Stimulated activated CD4-positive, alpha-beta T cell treated with anti-CD3 and anti-CD28 coated beads, Interleukin-1b, Interleukin-23, amount 100 ng/mL, for 1 hour (primary cell): ENCODE measurements at regions not wholly inside any gene's neighbourhood (a gene's known extent, or its start where the extent isn't known, plus 50 kb on each side); places are given as distances from the start of the nearest gene placed in this dataset.

Experiments
- DNase-seq, 2 donors: peaks; one replicate each; pipeline ENCODE4 v3.0.0-alpha.2; 2020; ENCODE audit warnings: low read depth in 2 of 2

DNA sequence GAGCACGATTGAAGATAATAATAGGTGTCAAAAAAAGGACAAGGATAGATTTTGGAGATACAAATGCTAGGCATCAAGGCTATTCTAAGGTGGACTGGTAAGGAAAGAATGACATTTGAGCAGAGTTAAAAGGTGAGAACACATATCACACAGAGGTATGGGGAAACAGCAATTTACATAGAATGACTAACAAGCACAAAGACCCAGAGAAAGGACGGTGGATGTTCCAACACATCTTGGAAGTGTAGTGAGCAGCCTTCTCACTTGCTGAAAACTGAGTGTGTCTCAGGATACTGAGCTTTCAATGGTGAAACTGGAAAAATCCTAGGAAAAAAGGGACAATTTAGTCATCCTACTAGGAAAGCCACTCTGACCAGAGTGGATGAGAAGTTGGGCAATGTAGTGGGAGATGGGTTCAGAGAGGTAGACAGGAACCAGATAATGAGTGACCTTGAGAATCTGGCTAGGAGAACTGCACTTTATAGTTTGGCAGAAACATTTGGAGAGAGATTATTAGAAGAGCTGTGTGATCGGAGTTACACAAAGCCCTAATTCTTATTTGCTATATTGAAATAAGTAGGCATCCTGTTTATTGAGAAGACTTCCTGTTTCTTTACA is 706.0 kb downstream of the KCNA4 start:
- DNase-seq: no peak

DNA sequence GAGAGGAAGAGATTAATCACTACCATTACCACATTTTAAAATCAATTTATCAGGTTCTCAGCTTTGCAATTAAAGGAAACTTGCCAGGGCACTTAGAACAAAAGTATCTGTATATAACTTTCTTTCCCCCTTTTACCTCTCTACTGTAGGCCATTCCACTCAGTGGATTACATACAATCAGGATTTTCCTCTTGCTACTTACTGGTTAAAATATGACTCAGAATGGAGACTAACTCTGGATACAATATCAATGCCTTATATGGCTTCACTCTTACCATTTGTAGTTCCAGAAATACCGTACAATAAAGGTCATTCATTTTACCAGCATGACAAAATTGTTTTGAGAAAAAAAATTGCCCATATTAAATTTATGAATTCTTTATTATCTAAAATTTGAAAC is 706.8 kb downstream of the KCNA4 start:
- no peak for DNase-seq

DNA sequence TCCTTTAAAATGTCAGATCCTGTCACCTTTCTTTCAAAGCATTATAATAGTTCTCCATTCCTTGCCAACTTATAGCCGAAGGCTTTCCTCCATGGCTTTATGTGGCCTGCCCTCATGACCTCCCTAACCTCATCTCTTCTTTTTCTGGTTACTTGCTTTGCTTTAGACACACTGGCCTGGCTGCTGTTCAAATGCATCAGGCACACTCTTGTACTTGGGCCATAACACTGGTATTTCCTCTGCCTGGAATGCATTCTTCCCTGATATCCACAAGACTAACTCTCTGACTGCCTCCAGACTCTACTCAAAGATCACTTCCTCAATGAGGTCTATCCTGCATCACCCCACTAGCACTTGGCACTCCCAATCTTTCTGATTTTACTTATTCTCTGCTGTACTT is 710.3 kb downstream of the KCNA4 start:
- no peak for DNase-seq

DNA sequence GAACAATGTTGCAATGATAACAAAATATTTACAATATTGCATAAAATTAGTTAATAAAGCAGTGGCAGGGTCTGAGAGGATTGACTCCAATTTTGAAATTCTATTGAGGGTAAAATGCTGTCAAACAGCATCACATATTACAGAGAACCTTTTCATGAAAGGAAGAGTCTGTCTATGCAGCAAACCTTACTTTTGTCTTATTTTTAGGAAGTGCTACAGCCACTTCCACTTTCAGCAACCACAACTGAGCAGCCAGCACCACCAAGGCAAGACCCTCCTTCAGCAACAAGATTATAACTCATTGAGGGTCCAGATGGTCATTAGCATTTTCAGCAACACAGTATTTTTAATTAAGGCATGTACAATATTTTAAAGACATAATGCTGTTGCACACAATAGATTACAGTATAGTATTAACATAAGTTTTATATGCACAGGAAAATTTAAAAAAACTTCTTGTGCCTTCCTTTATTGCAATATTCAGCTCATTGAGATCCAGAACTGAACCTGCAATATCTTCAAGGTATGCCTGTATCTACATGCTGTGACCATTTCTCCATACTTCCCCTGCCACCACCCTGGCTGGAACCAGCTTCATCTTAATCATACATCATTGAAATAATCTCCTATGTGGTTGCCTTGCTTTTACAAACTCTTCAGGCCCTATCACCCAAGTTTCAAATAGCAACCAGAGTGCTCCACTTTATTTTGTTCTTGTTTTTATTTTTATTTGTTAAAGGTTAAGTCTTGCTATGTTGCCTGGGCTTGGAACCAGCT is 711.2 kb downstream of the KCNA4 start:
- no peak for DNase-seq

DNA sequence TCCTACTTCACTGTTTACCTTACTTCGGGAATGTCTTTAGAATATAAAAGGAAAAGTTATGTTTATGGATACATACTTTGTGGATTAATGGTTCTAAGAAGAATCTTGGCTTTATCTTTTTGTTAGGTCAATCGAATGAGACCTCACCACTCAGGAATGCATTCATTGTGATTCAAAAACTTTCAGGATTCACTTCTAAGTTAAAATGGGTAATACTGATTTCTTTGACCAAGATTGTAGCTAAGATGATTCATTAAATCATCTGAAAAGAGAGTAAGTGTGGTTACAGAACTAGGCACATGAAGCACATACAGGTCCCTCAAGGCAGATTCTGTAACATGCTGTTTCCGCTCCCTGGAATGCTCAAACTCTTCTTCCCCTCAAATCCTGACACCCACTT is 716.4 kb downstream of the KCNA4 start:
- DNase-seq: no peak

DNA sequence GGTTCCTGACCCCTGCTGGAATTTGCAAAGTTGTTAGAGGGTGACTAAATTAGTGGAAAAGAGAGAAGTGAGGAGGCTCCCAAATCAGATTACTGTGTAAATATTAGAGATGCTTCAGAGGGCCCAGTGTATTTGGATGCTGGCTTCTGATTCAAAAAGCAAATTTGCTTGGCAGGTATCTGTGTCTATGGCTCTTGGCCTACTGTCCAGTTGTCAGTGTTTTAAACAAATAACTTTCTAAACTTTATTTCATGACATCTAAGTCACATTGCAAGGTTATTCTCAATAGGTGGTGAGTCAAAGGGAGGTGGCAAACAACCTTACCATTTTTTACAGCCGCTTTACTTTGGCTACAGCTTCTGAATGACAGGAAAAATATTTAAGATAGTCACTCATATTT is 720.1 kb downstream of the KCNA4 start:
- no peak for DNase-seq

DNA sequence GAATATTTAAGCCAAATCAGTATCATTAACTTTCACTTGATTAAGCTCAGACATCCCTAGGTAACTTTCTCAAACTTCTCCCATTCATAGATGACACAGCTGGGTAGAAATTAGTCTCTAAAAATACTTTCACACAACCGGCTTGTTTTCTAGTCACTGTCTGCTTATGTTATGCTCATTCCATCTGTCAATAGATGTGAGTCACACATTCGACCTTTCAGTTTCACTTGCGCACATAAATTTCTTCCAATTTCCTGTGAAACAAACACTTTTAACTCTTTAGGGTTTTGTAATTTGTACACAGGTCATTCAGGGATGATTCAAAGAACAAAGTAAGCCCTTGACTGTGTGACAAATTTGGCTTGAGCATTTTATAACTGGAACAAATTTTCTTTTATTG is 723.0 kb downstream of the KCNA4 start:
- no peak for DNase-seq

DNA sequence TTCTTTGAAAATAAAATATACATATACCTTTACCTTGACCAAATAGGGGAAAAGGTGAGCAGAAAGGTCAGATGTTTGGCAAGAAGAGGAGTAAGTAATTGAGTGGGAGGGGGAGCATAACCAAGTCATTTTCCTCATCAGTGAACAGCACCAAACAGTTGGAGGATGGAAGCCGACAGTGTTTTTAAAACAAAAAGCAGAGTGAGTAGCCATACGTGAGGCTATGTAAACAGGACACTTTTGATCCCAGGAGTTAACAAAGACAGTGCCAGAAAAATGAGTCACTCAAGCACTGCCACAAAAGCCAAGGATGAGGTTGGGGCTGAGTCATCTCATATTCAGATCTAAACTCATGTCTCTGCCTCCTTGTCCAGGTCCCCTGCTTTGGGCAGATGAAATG is 734.7 kb downstream of the KCNA4 start:
- no peak for DNase-seq

DNA sequence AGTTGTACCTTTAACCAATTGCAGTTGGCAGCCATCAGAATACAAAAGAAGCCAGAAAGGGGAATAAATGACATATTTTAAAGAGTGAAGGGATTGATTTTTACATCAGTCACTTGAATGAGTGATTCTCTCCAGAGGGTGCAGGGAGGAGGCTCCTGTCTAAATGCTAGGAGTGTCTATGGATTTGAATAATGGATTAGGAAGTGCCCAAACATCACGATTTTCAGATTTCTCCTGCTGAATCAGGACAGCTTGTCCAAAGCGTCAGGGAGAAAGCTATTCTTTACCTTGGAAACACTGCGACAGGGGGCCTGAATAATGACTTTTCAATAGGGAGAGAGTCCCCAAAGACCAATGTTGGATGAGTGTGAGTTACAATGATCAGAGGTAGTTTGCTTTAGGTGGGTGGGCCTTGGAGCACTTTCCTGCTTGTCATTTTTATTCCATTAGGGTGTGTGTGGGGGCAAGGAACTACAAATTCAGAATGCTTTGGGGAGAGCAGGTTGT is 735.5 kb downstream of the KCNA4 start:
- DNase-seq: no peak

DNA sequence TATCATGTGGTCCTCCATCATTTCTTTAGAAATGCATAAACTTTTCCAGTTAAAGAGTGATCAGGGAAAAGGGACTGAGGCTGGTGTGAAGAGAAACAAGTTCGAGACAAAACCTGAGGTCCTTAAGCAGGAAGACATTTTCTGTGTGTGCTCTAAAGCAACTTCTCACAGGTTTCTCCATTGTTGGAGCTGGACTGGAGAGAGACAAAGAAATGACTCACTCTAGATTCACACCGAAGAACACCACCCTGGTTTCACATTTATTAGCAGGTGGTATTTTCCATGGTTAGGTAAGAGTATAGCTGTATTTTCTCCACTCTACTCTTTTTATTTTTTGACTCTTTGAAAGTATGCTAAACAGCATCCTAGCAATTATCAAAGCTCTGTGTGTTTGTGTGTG is 736.4 kb downstream of the KCNA4 start:
- no peak for DNase-seq

DNA sequence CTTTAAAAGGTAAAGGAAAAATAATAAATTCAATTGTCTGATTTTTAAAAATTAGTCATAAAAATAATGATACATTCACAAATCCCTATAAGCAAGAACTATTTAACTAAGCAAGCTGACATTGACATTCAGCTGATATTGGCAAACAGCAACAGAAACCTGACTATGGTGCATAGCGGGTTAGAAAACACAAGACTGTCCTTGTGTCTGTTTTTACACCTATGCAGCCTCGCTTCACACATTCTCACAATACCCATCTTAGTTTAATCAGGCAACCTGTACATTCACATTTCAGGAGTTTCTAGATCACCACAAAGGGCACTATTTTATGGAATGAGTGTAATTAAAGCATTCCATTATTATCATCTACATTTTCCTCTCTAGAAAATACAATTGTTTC is 737.1 kb downstream of the KCNA4 start:
- no peak for DNase-seq

DNA sequence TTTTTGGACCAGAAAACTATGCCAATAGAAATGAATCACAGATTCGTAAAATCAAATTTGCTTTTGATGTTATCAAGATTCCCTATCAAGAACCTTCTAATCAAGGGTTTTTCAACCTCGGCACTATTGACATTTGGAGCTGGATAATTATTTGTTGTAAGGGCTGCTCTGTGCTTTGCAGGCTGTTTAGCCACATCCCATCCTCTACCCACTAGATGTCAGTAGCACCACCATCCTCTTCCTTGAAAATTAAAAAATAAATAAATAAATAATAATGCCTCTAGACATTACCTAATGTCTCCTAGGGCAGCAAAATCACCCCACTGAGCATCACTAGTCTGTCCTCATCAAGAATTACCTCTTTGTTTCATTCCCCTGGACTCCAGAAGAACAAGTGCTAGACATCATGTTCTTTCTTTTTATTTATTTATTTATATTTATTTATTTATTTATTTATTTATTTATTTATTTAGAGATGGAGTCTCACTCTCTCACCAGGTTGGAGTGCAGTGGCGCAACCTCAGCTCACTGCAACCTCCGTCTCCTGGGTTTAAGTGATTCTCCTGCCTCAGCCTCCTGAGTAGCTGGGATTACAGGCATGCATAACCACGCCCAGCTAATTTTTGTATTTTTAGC is 744.7 kb downstream of the KCNA4 start:
- DNase-seq: no peak

DNA sequence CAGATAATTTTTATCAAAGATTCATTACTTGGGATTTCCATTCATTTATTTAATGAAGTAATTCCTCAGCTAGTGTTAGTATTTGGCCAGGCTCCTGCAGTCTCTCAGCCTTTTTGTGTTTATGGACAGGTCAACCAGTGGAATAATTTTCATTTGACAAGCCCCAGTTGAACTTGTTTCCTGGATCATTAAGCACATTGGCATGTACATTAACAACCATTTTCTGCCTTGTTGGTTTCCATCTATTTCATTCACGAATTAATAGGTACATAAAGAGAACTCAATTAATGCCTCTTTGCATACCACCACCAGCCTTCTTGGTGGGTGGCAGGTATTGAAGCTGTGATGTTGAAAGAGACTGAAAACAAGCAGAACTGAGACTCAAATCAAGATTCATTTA is 745.2 kb downstream of the KCNA4 start:
- no peak for DNase-seq

DNA sequence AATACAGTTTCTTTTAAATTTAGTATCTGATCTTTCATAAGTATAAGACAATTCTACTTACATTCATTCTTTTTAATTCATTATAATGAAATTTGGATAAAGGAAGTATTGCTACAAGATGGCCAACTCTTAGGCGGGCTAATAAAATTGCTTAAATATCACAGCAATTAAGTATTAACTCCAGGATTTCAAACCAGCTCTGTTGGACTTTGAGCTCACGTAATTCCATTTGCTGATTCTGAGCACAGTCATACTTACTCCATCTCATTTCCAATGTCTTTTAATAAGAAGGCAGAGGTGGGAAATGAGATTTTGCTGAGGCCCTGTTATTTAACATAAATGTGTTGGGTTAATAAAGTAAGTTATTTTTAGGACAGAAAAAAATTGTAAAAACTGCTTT is 748.1 kb downstream of the KCNA4 start:
- no peak for DNase-seq

DNA sequence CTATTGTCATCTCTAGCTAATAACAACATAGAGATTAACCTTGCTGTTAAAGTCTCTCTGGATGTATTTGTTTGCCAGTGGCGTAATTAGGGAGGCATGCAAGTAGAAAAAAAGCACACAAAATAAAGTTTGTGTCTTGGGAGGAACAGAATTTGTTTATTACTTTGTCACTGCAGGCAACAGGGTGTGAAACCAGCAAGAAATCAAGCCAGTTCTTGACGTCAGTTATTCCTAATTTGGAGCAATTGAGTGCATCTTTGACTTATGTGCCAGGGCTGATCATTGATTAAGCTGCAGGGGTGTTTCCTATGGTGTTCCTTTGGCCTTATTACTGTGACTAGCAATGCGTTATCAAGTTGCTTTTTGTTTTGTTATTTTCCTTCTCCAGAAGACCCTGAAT is 751.0 kb downstream of the KCNA4 start:
- DNase-seq: no peak

DNA sequence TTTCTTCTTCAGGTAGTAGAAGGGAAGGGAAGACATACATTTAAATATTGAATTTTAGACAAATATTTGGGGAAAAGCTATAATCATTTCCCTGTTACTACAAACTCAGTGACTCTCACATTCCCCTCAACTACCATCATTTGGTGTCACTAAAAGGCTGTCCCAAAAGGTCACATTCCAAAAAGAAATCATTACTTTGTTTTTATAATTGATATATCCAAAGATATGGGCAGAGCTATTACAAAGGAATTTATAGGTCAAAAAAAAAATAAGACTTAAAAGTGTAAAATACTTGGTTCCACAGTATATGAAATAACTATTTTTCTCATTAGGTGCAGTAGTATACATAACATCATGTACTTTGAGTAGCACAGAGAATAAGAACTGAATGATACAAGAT is 751.4 kb downstream of the KCNA4 start:
- no peak for DNase-seq

DNA sequence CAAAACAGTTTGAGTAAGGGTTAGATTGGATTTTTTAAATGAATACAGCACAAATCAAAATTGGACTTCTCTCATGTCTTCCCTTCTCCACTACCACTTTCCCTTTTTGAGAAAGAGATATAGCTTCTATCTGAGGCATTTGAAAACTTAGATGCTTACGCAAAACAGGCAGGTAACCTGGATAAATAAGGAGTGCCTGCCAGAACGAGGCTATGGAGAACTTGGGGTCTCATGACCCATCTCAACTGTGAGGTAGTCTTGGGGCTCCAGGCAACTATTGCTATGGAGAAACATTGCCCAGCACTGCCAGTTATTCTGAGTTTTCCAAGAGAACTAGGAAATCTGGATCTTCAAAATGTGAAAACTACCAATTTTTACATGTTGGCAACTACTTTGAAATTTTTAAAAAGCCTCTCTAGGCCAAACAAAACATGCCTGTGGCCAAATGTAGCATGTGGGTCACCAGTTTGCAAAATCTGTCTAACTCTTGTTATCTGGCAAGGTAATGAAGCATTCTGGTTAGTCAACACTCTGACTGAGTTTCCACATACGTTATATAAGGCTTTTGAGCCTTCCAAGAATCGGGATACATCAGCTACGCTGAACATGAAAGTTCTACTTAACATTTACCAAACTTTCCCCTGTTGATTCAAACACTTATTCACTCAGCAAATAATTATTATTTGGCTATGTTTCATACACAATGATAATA is 752.7 kb downstream of the KCNA4 start:
- no peak for DNase-seq

DNA sequence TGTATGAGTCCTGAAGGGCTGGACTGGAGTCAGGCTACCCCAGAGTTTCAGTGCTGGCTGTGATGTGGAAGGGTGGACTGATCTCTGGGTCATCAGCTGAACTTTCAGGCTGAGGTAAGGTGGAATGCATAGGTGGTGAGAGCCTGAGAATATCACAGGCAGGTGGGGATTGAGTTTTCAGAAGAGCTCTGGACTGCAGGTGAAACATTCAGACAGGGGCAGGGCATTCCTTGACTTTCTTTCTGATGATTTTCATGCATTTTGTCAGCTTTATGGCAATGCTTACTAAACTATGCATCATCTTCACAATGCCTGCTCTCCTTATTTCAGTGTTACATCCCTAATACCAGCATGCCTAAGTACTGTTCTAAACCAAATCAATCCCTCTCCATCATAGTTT is 755.0 kb downstream of the KCNA4 start:
- DNase-seq: no peak

DNA sequence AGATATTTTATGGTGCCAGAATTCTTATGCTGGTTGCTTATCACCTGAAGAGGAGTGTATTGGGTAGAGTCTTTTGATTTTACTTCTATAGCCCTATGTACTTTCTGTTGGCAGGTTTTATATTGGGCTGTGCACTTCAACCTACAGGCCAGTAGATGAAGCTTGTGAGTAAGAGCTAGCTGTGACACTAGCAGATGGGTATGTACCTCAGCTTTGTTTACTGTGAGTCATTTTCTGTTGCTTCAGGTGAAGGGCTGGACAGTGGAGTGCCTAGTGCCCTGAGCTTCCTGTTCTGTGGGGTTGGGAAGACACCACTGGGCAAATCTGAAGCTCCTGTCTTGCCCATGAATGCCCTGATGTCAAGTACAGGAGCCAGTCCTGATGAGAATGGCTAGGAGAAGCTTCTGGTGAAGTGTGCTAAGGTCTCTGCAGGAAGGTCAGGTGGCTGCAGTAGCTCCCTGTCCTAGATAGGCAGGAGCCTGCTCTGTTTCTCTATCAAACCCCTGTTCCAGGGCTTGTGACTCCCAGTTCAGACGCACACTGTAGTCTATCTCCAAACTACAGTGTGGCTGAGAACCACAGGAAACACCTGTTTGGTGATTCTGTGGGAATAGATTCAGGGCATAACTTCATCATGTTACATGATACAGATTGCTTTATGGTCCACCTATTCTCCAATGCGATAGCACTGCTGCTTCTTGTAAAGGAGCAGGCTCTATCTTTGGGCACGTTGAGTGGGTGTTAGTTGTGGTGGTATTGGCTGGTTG is 755.7 kb downstream of the KCNA4 start:
- no peak for DNase-seq

DNA sequence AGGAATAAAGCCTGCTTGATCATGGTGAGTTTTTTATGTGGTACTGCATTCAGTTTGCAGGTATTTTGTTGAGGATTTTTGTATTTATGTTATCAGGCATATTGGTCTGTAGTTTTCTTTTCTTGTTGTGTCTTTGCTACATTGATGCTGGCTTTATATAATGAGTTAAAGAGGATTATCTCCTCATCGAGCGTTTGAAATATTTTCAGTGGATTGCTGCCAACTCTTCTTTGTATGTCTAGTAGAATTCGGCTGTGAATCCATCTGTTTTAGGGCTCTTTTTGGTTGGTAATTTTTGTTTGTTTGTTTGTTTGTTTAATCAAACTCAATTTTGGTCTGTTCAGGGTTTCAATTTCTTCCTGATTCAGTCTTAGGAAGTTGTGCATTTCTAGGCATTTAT is 758.4 kb downstream of the KCNA4 start:
- no peak for DNase-seq

DNA sequence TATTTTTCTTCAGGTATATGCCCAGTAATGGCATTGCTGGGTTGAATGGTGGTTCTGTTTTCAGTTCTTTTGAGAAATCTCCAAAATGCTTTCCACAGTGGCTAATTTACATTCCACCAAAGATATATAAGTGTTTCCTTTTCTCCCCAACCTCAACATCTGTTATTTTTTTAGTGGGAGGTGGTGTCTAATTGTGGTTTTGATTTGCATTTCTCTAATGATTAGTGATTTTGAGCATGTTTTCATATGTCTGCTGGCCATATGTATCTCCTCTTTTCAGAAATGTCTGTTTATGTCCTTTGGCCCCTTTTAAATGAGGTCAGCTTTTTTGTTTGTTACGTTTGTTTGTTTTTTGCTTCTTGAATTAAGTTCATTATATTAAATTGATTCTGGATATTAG is 760.2 kb downstream of the KCNA4 start:
- no peak for DNase-seq

DNA sequence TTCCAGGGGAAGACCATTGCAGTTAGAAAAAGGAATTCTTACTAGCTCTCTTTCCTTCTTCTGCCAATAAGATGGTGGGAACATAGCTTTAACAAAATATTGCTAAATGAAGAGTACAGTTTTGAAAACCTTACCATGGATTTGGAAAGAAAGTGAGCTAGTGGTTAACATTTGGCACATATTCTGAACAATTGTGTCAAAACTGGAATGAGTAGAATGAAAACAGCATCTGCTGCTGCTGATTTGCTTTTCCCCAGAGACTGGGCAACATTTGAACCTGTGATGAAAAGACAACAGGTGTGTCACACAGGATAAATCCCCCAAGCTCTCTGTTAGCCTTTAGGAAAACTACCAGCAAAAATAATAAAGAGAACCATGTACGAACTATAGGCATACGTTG is 761.4 kb downstream of the KCNA4 start:
- DNase-seq: no peak
